ENCODE measurements at regions not wholly inside any gene's neighbourhood (a gene's known extent, or its start where the extent isn't known, plus 50 kb on each side); places are given as distances from the start of the nearest gene placed in this dataset.

DNA sequence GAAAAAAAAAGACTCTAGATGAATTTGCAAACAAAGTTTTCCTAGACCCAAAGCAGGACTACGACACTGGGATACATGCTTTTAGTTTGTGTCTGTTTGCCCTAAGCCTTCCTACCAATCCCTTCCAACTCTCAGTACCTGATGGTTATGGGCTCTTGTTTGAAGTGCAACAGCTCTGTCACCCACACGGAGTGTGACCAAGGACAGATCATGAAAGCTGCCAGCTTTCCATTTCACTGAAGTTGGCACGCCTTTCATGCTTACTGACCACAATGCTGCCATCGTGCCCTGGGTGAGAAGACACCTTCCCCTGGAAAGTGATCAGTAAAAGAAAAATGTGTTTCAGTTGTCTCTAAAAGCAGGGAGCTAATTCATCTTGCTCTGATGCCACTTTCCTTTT, 312.5 kb upstream of the PTBP2 start:
- Histone ChIP-seq H3K27me3 (ENCODE audit: control insufficient read depth in 1 of 2, insufficient read depth in 2 of 2, low read length in 2 of 2) (no peaks in the 10 kb centered on the region), H3K4me1 (ENCODE audit: insufficient read depth, low read length) (no peaks in the 10 kb centered on the region), H3K36me3 (replicated peaks in 1 of 2; ENCODE audit: control insufficient read depth in 1 of 2, insufficient read depth in 2 of 2, low read length in 2 of 2) (no peaks in the 10 kb centered on the region), H3K79me2 (ENCODE audit: insufficient read depth, low read length) (no peaks in the 10 kb centered on the region), H3K4me3 (replicated peaks in 1 of 3; ENCODE audit: insufficient read depth in 1 of 3, low read depth in 2 of 3, low read length in 3 of 3) (no peak overlapping the region), H3K9ac (ENCODE audit: insufficient read depth, low read depth, low read length) (no peak overlapping the region), H2AFZ (ENCODE audit: low read length) (no peak overlapping the region), H3K9me3 (ENCODE audit: low read length) (no peaks in the 10 kb centered on the region), H3K4me2 (ENCODE audit: low read depth, low read length) (no peak overlapping the region), H3K27ac (ENCODE audit: extremely low read length, insufficient read depth, low read length) (no peak overlapping the region), H4K20me1 (ENCODE audit: insufficient read depth, low read length) (no peaks in the 10 kb centered on the region)
- DNase-seq (ENCODE audit: low spot score) (no peak), ATAC-seq (no peak), FAIRE-seq (no peak)
- in situ Hi-C loops (cut with HindIII; ENCODE audit: extremely low pct_ligation_motif_present, low pct_unique_long_range_greater_than_20kb) (no loop called here), intact Hi-C loops (cut with micrococcal nuclease; ENCODE audit: unreplicated experiment) (no loop called here)
- BruUV-seq (replicated peaks): no TSS peak
- CTCF ChIA-PET (ENCODE audit: low intra/inter-chr PET ratio, low total read pairs): no interaction called here
- TF ChIP-seq ZNF883 (CRISPR knock-in tag; IDR thresholded peaks at IDR 0.05; ENCODE audit: not compliant biosample characterization) (no peak), ZNF251 (CRISPR knock-in tag; IDR thresholded peaks at IDR 0.05) (no peak)
- TF ChIP-seq, protein P1, sequence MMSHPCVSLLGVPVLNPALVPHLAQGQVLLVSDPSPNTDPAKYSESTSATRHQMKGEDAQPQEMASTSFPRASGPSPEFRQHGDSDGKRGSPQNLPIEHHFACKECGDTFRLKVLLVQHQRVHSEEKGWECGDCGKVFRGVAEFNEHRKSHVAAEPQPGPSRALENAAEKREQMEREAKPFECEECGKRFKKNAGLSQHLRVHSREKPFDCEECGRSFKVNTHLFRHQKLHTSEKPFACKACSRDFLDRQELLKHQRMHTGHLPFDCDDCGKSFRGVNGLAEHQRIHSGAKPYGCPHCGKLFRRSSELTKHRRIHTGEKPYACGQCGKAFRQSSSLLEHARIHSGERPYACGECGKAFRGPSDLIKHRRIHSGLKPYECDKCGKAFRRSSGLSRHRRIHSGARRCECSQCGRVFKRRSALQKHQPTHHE (CRISPR knock-in tag; IDR thresholded peaks at IDR 0.05; ENCODE audit: borderline replicate concordance): no peak
- 0% methylated on average over 4 of the region's 4 CpGs for WGBS (ENCODE audit: low lambda C conversion rate)
- POLR2A ChIA-PET: no interaction called here

DNA sequence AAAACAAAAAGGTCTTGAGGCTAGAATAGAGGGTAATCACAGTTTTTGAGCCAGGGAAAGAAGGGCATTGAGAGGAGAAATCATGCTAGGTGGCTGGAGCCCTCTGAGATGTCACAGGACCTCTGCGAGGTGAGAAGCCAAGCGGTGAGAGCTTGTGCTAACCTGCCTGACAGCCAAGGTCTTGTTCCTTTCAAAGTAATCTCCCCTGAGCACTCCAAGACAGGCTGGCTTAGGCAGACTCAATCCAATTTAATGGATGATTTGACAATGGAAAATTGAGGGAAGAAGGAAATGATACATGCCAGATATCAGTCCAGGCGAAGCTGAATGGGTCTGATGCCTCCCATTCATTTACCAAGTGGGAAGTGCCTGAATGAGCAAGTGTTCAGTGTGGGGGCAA, 311.9 kb upstream of the PTBP2 start:
- Histone ChIP-seq H4K20me1 (ENCODE audit: insufficient read depth, low read length) (no peaks in the 10 kb centered on the region), H3K4me1 (ENCODE audit: insufficient read depth, low read length) (no peaks in the 10 kb centered on the region), H3K9ac (ENCODE audit: insufficient read depth, low read depth, low read length) (no peak overlapping the region), H3K9me3 (ENCODE audit: low read length) (no peaks in the 10 kb centered on the region), H3K27ac (ENCODE audit: extremely low read length, insufficient read depth, low read length) (no peak overlapping the region), H2AFZ (ENCODE audit: low read length) (no peak overlapping the region), H3K4me2 (ENCODE audit: low read depth, low read length) (no peak overlapping the region), H3K36me3 (replicated peaks in 1 of 2; ENCODE audit: control insufficient read depth in 1 of 2, insufficient read depth in 2 of 2, low read length in 2 of 2) (no peaks in the 10 kb centered on the region), H3K79me2 (ENCODE audit: insufficient read depth, low read length) (no peaks in the 10 kb centered on the region), H3K27me3 (ENCODE audit: control insufficient read depth in 1 of 2, insufficient read depth in 2 of 2, low read length in 2 of 2) (no peaks in the 10 kb centered on the region), H3K4me3 (replicated peaks in 1 of 3; ENCODE audit: insufficient read depth in 1 of 3, low read depth in 2 of 3, low read length in 3 of 3) (no peak overlapping the region)
- no peak for TF ChIP-seq KDM4B (CRISPR knock-in tag; IDR thresholded peaks at IDR 0.05)
- in situ Hi-C loops (cut with HindIII; ENCODE audit: extremely low pct_ligation_motif_present, low pct_unique_long_range_greater_than_20kb) (no loop called here), intact Hi-C loops (cut with micrococcal nuclease; ENCODE audit: unreplicated experiment) (no loop called here)
- CTCF ChIA-PET (ENCODE audit: low intra/inter-chr PET ratio, low total read pairs): no interaction called here
- 29% methylated on average over 3 of the region's 3 CpGs for WGBS (ENCODE audit: low lambda C conversion rate)
- no peak for DNase-seq (ENCODE audit: low spot score)
- POLR2A ChIA-PET: no interaction called here
- no peak for ATAC-seq
- FAIRE-seq: no peak
- no TSS peak for BruUV-seq (replicated peaks)
